GM21737 (cell line): ENCODE measurements at regions not wholly inside any gene's neighbourhood (a gene's known extent, or its start where the extent isn't known, plus 50 kb on each side); places are given as distances from the start of the nearest gene placed in this dataset.

Experiments used
- ATAC-seq: cut with Tn5 transposase; IDR thresholded peaks from one replicate; pipeline ENCODE4 v1.9.1; 2021; ENCODE audit warnings: mild to moderate bottlenecking, moderate library complexity; ENCODE audit not compliant: unreplicated experiment

- ATAC-seq = no peak
Measured at GRCh38 chr7:25850735-25851134, 301.3 kb upstream of the NFE2L3 start.

GRCh38 chr7:25851332-25852210 is 300.4 kb upstream of the NFE2L3 start:
- ATAC-seq = peak; percentile 55

- ATAC-seq = no peak
Measured at GRCh38 chr7:25852211-25852938, 299.6 kb upstream of the NFE2L3 start.

- no peak for ATAC-seq
Measured at GRCh38 chr7:25852939-25853271, 299.1 kb upstream of the NFE2L3 start.

GRCh38 chr7:25853314-25853713 is 298.7 kb upstream of the NFE2L3 start:
- ATAC-seq = no peak

- ATAC-seq = no peak
Measured at GRCh38 chr7:25854059-25854458, 297.9 kb upstream of the NFE2L3 start.

- no peak for ATAC-seq
Measured at GRCh38 chr7:25854608-25855497, 297.1 kb upstream of the NFE2L3 start.

- no peak for ATAC-seq
Measured at GRCh38 chr7:25855854-25856782, 295.9 kb upstream of the NFE2L3 start.

GRCh38 chr7:25857376-25858067 is 294.5 kb upstream of the NFE2L3 start:
- no peak for ATAC-seq

GRCh38 chr7:25858200-25858524 is 293.8 kb upstream of the NFE2L3 start:
- no peak for ATAC-seq

- ATAC-seq = no peak
Measured at GRCh38 chr7:25858525-25859411, 293.2 kb upstream of the NFE2L3 start.

GRCh38 chr7:25859412-25860274 is 292.4 kb upstream of the NFE2L3 start:
- ATAC-seq = no peak

- ATAC-seq = no peak
Measured at GRCh38 chr7:25860275-25861163, 291.5 kb upstream of the NFE2L3 start.

- no peak for ATAC-seq
Measured at GRCh38 chr7:25861164-25861496, 290.9 kb upstream of the NFE2L3 start.

GRCh38 chr7:25861601-25862260 is 290.3 kb upstream of the NFE2L3 start:
- no peak for ATAC-seq

- ATAC-seq = peak; percentile 93
Measured at GRCh38 chr7:25862261-25863004, 289.6 kb upstream of the NFE2L3 start.
